Duodenal mucosa (tissue), 2 donors: ENCODE measurements at regions not wholly inside any gene's neighbourhood (a gene's known extent, or its start where the extent isn't known, plus 50 kb on each side); places are given as distances from the start of the nearest gene placed in this dataset.

ENCODE experiments used
- H3K27ac ChIP-seq: one replicate; pipeline ENCODE4 v1.7.0; 2013; ENCODE audit warnings: low read depth, low read length
- H3K27me3 ChIP-seq, 2 donors: one replicate each; pipeline ENCODE4 v1.7.0; 2013; ENCODE audit warnings: low read length in 2 of 2, control low read depth in 1 of 2; ENCODE audit not compliant: insufficient read depth in 2 of 2, control insufficient read depth in 1 of 2
- H3K36me3 ChIP-seq, 2 donors: one replicate each; pipeline ENCODE4 v1.7.0; 2013; ENCODE audit warnings: low read length in 2 of 2, control low read depth in 1 of 2; ENCODE audit not compliant: insufficient read depth in 2 of 2, control insufficient read depth in 1 of 2
- H3K4me1 ChIP-seq, 2 donors: one replicate each; pipeline ENCODE4 v1.7.0; 2013; ENCODE audit warnings: low read length in 2 of 2, control low read depth in 1 of 2; ENCODE audit not compliant: insufficient read depth in 2 of 2, control insufficient read depth in 1 of 2
- H3K4me3 ChIP-seq, 2 donors: one replicate each; pipeline ENCODE4 v1.7.0; 2013; ENCODE audit warnings: low read length in 2 of 2, low read depth in 1 of 2
- H3K9ac ChIP-seq, 2 donors: one replicate each; pipeline ENCODE4 v1.7.0; 2013; ENCODE audit warnings: low read length in 2 of 2, low read depth in 1 of 2
- H3K9me3 ChIP-seq, 2 donors: one replicate each; pipeline ENCODE4 v1.7.0; 2013; ENCODE audit warnings: low read length in 2 of 2, control low read depth in 1 of 2; ENCODE audit not compliant: control insufficient read depth in 1 of 2

DNA sequence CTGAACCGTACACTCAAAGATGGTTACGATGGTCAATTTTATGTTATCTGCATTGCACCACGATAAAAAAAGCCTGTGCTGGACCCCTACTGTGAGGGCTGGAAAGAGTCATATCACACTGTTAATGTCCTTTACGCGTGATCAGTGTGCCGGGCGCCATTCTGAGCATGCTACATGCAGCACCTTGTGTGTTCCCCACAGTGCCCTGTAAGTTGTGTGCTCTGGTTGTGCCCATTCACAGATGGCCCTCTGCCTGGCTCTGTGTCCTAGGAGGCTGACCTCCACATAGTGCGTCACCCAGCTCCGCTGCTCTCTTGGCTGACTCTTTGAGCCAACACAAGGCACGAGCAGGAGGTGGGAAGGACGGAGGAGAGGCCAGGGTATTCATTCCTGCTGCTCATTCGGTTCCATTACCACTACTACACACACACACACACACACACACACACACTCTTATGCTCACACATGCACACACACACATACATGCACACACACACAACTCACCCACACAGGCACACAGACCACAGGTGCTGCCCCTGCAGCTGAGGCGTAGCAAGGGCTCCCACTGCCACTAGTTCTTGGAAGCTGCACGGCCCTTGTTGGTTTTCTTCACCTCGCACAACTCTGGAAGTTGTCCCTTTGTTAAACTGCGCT is 129.6 kb upstream of the IQSEC1 start:
- no peak overlapping the region for H3K4me3 ChIP-seq
- peaks cover 12% of the 10 kb centered on the region in 2 donors for H3K27me3 ChIP-seq
- H3K9me3 ChIP-seq = no peaks in the 10 kb centered on the region

DNA sequence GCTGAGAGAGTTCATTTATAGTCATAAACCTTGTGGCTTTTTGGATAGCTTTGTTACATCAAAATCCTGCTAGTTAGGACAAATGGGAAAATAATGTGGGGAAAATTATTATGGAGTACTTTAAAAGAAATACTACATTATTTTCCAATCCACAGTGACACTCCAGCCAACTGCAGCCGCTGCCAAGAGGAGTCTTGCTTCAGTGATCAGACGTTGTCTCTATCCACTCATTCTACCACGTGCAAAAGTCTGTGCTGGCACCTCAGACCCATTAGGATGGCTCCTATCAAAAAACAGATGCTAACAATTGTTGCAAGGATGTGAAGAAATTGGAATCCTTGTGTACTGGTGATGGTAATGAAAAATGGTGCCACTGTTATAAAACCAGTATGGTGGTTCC is 128.6 kb upstream of the IQSEC1 start:
- no peak overlapping the region for H3K4me3 ChIP-seq
- no peaks in the 10 kb centered on the region for H3K9me3 ChIP-seq
- H3K27me3 ChIP-seq = peaks cover 12% of the 10 kb centered on the region in 2 donors
- H3K27ac ChIP-seq = no peak overlapping the region
- no peak overlapping the region for H3K9ac ChIP-seq
- H3K4me1 ChIP-seq = no peaks in the 10 kb centered on the region
- H3K36me3 ChIP-seq = no peaks in the 10 kb centered on the region

More for the DNA sequence above, 129.6 kb upstream of the IQSEC1 start:
- Histone ChIP-seq H3K27ac (no peak overlapping the region), H3K9ac (no peak overlapping the region), H3K4me1 (no peaks in the 10 kb centered on the region), H3K36me3 (no peaks in the 10 kb centered on the region)

DNA sequence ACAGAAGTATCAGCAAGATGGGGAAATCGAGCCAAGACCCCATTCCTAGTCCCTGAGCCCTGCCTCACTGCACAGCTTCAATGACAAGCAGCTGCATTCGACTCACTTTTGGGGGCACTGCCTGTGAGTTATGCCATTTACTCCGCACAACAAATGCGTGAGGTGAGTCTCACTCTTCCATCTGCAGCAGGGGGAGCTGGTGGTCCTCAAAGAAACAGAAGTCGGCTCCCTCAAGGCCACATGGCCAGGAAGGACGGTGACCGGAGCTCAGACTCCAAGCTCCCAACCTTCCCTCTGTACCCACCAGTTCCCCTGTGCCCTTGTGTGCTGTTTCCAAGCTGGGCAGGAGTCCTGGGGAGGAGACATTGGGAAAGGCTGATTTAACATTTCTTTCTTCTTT is 127.7 kb upstream of the IQSEC1 start:
- H3K36me3 ChIP-seq = no peaks in the 10 kb centered on the region
- no peaks in the 10 kb centered on the region for H3K9me3 ChIP-seq
- H3K4me3 ChIP-seq = no peak overlapping the region
- peaks cover 12% of the 10 kb centered on the region in 2 donors for H3K27me3 ChIP-seq
- H3K27ac ChIP-seq = no peak overlapping the region
- no peaks in the 10 kb centered on the region for H3K4me1 ChIP-seq
- no peak overlapping the region for H3K9ac ChIP-seq

GRCh38 chr3:13200465-13200864 is 127.2 kb upstream of the IQSEC1 start:
- H3K9ac ChIP-seq = no peak overlapping the region
- no peaks in the 10 kb centered on the region for H3K9me3 ChIP-seq
- no peaks in the 10 kb centered on the region for H3K4me1 ChIP-seq
- H3K27ac ChIP-seq = no peak overlapping the region
- no peak overlapping the region for H3K4me3 ChIP-seq
- peaks cover 12% of the 10 kb centered on the region in 2 donors for H3K27me3 ChIP-seq
- H3K36me3 ChIP-seq = no peaks in the 10 kb centered on the region

DNA sequence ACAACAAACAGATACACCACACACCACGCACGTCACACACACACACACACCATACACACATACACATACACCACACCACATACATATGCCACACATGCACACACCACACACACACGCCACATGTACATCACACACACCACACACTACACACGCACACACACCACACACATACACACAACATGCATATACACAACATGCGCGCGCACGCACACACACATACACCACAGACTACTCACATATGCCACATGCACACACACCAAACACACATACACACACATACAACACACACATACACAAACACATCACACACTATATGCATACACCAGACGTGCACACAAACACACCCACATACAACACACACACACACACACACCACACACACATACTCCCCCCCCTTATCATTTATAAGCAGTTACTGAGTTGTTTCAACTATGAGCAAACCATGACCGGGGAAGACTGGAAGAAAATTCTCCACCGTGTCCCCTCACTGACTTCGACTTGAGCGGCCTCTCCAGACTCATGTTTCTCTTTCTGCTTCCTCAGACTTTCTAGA is 126.7 kb upstream of the IQSEC1 start:
- Histone ChIP-seq H3K36me3 (no peaks in the 10 kb centered on the region), H3K9ac (no peak overlapping the region), H3K27ac (no peak overlapping the region), H3K27me3 (peaks cover 8 to 12% of the 10 kb centered on the region in 2 donors), H3K9me3 (no peaks in the 10 kb centered on the region), H3K4me1 (no peaks in the 10 kb centered on the region), H3K4me3 (no peak overlapping the region)

- no peaks in the 10 kb centered on the region for H3K9me3 ChIP-seq
- H3K9ac ChIP-seq = no peak overlapping the region
- H3K27me3 ChIP-seq = peaks cover 7 to 9% of the 10 kb centered on the region in 2 donors
- H3K4me1 ChIP-seq = no peaks in the 10 kb centered on the region
- no peaks in the 10 kb centered on the region for H3K36me3 ChIP-seq
- H3K27ac ChIP-seq = no peak overlapping the region
- H3K4me3 ChIP-seq = no peak overlapping the region
Measured at GRCh38 chr3:13199006-13199776, 126.0 kb upstream of the IQSEC1 start.

- H3K4me3 ChIP-seq = no peak overlapping the region
- peaks cover 2 to 7% of the 10 kb centered on the region in 2 donors for H3K27me3 ChIP-seq
- H3K9ac ChIP-seq = no peak overlapping the region
- H3K9me3 ChIP-seq = no peaks in the 10 kb centered on the region
- no peaks in the 10 kb centered on the region for H3K4me1 ChIP-seq
- no peaks in the 10 kb centered on the region for H3K36me3 ChIP-seq
- no peak overlapping the region for H3K27ac ChIP-seq
Measured at GRCh38 chr3:13198264-13198879, 125.1 kb upstream of the IQSEC1 start.

- H3K9me3 ChIP-seq = no peaks in the 10 kb centered on the region
- no peaks in the 10 kb centered on the region for H3K36me3 ChIP-seq
- peaks cover 0 to 7% of the 10 kb centered on the region in 2 donors for H3K27me3 ChIP-seq
- H3K9ac ChIP-seq = no peak overlapping the region
- H3K27ac ChIP-seq = no peak overlapping the region
- no peak overlapping the region for H3K4me3 ChIP-seq
- no peaks in the 10 kb centered on the region for H3K4me1 ChIP-seq
Measured at GRCh38 chr3:13197795-13198194, 124.6 kb upstream of the IQSEC1 start.

- Histone ChIP-seq H3K9me3 (no peaks in the 10 kb centered on the region), H3K27me3 (peaks cover 0 to 7% of the 10 kb centered on the region in 2 donors), H3K4me1 (no peaks in the 10 kb centered on the region)
Measured at GRCh38 chr3:13197281-13197680, 124.1 kb upstream of the IQSEC1 start.

GRCh38 chr3:13195374-13195773 is 122.1 kb upstream of the IQSEC1 start:
- H3K4me1 ChIP-seq = no peaks in the 10 kb centered on the region
- H3K4me3 ChIP-seq = no peak overlapping the region
- no peaks in the 10 kb centered on the region for H3K36me3 ChIP-seq
- no peak overlapping the region for H3K27ac ChIP-seq
- no peak overlapping the region for H3K9ac ChIP-seq
- H3K27me3 ChIP-seq = peaks cover 0 to 3% of the 10 kb centered on the region in 2 donors
- no peaks in the 10 kb centered on the region for H3K9me3 ChIP-seq

More at GRCh38 chr3:13197281-13197680, 124.1 kb upstream of the IQSEC1 start:
- H3K36me3 ChIP-seq = no peaks in the 10 kb centered on the region
- no peak overlapping the region for H3K27ac ChIP-seq
- H3K4me3 ChIP-seq = no peak overlapping the region
- no peak overlapping the region for H3K9ac ChIP-seq
